Testis (tissue), 2 donors: ENCODE measurements at regions not wholly inside any gene's neighbourhood (a gene's known extent, or its start where the extent isn't known, plus 50 kb on each side); places are given as distances from the start of the nearest gene placed in this dataset.

Experiments
- CTCF ChIP-seq, 3 experiments: fragments of 450-650 bp in 2 of 3; fragments of 200-600 bp in 1 of 3; sonication (generic) in 1 of 3; IDR thresholded peaks; one replicate each; pipeline ENCODE4 v1.5.1; 2016 to 2019; ENCODE audit warnings: antibody characterized with exemption in 3 of 3, mild to moderate bottlenecking in 2 of 3, moderate library complexity in 1 of 3
- POLR2A ChIP-seq: fragments of 450-650 bp; IDR thresholded peaks from one replicate; pipeline ENCODE4 v1.6.1; 2017; ENCODE audit warnings: antibody characterized with exemption, mild to moderate bottlenecking, moderate library complexity

GRCh38 chr12:89765959-89766824, 57.6 kb upstream of the ATP2B1 start:
- TF ChIP-seq POLR2A (no peak), CTCF (IDR thresholded peaks at IDR 0.05) (no peak)
